Vagina (tissue), 2 donors: ENCODE measurements at regions not wholly inside any gene's neighbourhood (a gene's known extent, or its start where the extent isn't known, plus 50 kb on each side); places are given as distances from the start of the nearest gene placed in this dataset.

Experiments
- DNase-seq, 2 donors: peaks; one replicate each; pipeline ENCODE4 v3.0.0-alpha.2; 2017; ENCODE audit errors: extremely low spot score in 2 of 2
- H3K27ac ChIP-seq: fragments of 200-600 bp; sonication (generic); one replicate; pipeline ENCODE4 v1.5.1; 2019
- H3K27me3 ChIP-seq: fragments of 200-600 bp; sonication (generic); one replicate; pipeline ENCODE4 v1.5.1; 2019
- H3K36me3 ChIP-seq, 2 donors: fragments of 200-600 bp; sonication (generic); one replicate each; pipeline ENCODE4 v1.5.1; 2017 to 2019
- H3K4me1 ChIP-seq: fragments of 200-600 bp; sonication (generic); one replicate; pipeline ENCODE4 v1.5.1; 2019
- H3K4me3 ChIP-seq, 2 donors: fragments of 200-600 bp; sonication (generic); 1 replicate in 1 of 2; 2 replicates in 1 of 2; pipeline ENCODE4 v1.5.1; 2016 to 2019
- H3K9me3 ChIP-seq: fragments of 200-600 bp; sonication (generic); one replicate; pipeline ENCODE4 v1.5.1; 2019
- CTCF ChIP-seq, 3 experiments: fragments of 450-650 bp in 2 of 3; fragments of 200-600 bp in 1 of 3; sonication (generic) in 1 of 3; IDR thresholded peaks; one replicate each; pipeline ENCODE4 v1.5.1; 2017 to 2019; ENCODE audit warnings: antibody characterized with exemption in 3 of 3, mild to moderate bottlenecking in 2 of 3, moderate library complexity in 2 of 3
- POLR2A ChIP-seq, 2 donors: fragments of 450-650 bp; IDR thresholded peaks; one replicate each; pipeline ENCODE4 v1.6.1; 2017; ENCODE audit warnings: antibody characterized with exemption in 2 of 2, mild to moderate bottlenecking in 2 of 2, moderate library complexity in 2 of 2
- POLR2AphosphoS5 ChIP-seq, 2 donors: sonication (generic); formaldehyde crosslinking; IDR thresholded peaks; one replicate each; pipeline ENCODE4 v1.9.0; 2017; ENCODE audit warnings: antibody characterized with exemption in 2 of 2, mild to moderate bottlenecking in 2 of 2, low read depth in 1 of 2; ENCODE audit not compliant: insufficient read depth in 1 of 2
- intact Hi-C: fragments of 100-400 bp; cut with DNase I; formaldehyde crosslinking; loops from one replicate; pipeline ENCODE4 v1.15.1; 2023

DNA sequence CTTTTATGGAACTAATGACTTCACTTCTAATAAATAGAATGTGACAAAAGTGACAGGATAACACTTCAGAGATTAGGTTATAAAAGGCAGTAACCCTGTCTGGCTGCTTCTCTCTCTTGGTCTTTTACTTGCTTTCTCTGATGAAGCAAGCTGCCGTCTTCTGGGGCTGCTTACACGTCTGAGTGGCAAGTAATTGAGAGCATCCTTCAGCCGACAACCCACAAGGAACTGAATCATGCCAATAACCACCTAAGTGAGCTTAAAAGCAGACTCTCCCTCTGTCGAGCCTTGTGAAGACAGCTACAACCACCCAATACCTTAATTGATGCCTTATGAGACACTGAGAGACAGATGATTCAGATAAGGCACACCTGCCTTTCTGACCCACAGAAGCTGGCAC is 1091.2 kb downstream of the SLITRK1 start:
- intact Hi-C loops, result no loop called here
- TF ChIP-seq POLR2A (IDR thresholded peaks at IDR 0.05) (no peak), CTCF (IDR thresholded peaks at IDR 0.05) (no peak)
- no peak for DNase-seq

DNA sequence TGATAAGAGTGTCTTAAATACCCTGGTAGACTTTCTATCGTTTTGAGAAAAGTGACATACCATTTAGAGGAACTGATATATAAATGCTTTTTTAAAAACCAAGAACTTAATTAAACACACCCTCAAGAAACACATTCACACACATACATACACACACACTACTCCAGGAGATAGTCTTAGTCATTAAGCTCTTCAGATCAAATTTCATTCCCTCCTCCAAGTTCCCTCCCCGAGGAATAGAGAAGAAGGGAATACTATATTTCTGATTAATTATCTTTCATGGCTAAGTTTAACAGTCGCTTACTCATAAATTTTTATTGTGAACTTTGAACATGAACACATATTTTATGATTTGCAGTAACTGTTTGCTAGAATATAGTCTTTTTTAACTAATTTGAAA is 1109.5 kb downstream of the SLITRK1 start:
- TF ChIP-seq CTCF (IDR thresholded peaks at IDR 0.05), result no peak
- TF ChIP-seq POLR2A (IDR thresholded peaks at IDR 0.05), result no peak
- no peak for TF ChIP-seq POLR2AphosphoS5 (IDR thresholded peaks at IDR 0.05; ENCODE audit: insufficient read depth in 1 of 2, low read depth in 1 of 2)
- no peaks in the 10 kb centered on the region for H3K4me1 ChIP-seq
- H3K36me3 ChIP-seq, result no peaks in the 10 kb centered on the region
- H3K9me3 ChIP-seq, result no peaks in the 10 kb centered on the region
- no peaks in the 10 kb centered on the region for H3K27me3 ChIP-seq
- intact Hi-C loops, result no loop called here
- H3K4me3 ChIP-seq, result no peak overlapping the region
- no peak for DNase-seq
- H3K27ac ChIP-seq, result no peak overlapping the region

More for the DNA sequence above, 1091.2 kb downstream of the SLITRK1 start:
- Histone ChIP-seq H3K4me3 (no peak overlapping the region), H3K27ac (no peak overlapping the region), H3K36me3 (no peaks in the 10 kb centered on the region), H3K27me3 (no peaks in the 10 kb centered on the region), H3K9me3 (no peaks in the 10 kb centered on the region), H3K4me1 (no peaks in the 10 kb centered on the region)

DNA sequence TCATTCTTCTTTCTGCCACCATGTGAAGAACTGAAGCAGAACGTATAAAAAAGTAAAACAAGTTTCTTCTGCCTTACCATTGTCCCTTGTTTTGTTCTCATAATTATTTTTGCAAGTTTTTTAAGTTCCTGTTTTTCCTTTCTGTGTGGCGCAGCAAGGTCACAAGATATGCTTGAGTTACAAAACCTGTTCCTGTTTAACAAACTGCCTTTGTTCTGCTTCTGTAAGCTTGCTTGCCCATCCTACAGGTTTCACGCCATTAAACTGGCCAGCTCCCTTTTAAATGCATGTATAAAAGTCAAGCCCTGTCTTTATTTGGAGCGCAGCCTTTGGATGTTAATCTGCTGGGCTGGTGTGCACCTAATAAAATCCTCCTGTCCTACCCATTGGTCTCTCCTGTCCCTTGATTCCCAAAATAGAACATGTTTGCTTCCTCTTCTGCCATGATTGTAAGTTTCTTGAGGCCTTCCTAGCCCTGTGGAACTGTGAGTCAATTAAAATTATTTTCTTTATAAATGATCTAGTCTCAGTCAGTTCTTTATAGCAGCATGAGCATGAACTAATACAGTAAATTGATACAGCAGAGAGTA is 1115.4 kb downstream of the SLITRK1 start:
- Histone ChIP-seq H3K4me3 (no peak overlapping the region), H3K36me3 (no peaks in the 10 kb centered on the region), H3K27ac (no peak overlapping the region), H3K27me3 (no peaks in the 10 kb centered on the region), H3K9me3 (peaks cover 7% of the 10 kb centered on the region), H3K4me1 (no peaks in the 10 kb centered on the region)
- TF ChIP-seq POLR2AphosphoS5 (IDR thresholded peaks at IDR 0.05; ENCODE audit: insufficient read depth in 1 of 2, low read depth in 1 of 2) (no peak), CTCF (IDR thresholded peaks at IDR 0.05) (no peak), POLR2A (IDR thresholded peaks at IDR 0.05) (no peak)
- no peak for DNase-seq
- intact Hi-C loops, result no loop called here

DNA sequence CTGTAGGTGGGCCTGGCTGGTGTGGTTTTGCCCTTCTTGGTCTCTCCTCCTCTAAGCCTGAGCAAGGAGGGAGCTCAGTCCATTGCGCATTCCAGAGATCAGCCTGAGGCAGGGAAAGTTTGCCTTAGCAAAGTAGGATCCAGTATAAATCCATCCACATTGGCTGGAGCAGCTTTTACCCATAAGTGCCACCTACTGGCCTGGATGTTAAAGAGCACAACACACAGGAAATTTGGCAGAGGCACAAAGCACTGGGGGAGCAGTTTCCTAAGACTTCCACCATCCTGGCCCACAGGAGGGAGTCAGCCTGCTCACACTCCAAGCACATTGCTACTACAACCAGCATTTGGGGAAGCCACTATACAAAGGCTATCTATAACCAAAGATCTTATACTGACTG is 1124.2 kb downstream of the SLITRK1 start:
- no peak overlapping the region for H3K27ac ChIP-seq
- TF ChIP-seq CTCF (IDR thresholded peaks at IDR 0.05) (no peak), POLR2AphosphoS5 (IDR thresholded peaks at IDR 0.05; ENCODE audit: insufficient read depth in 1 of 2, low read depth in 1 of 2) (no peak), POLR2A (IDR thresholded peaks at IDR 0.05) (no peak)
- no peaks in the 10 kb centered on the region for H3K27me3 ChIP-seq
- no peaks in the 10 kb centered on the region for H3K36me3 ChIP-seq
- no peaks in the 10 kb centered on the region for H3K4me1 ChIP-seq
- H3K4me3 ChIP-seq, result no peak overlapping the region
- H3K9me3 ChIP-seq, result no peaks in the 10 kb centered on the region
- intact Hi-C loops, result no loop called here
- no peak for DNase-seq

GRCh38 chr13:82751206-82751605 is 1131.1 kb downstream of the SLITRK1 start:
- H3K27me3 ChIP-seq, result no peaks in the 10 kb centered on the region
- no peak for DNase-seq
- intact Hi-C loops, result no loop called here

More at GRCh38 chr13:82751206-82751605, 1131.1 kb downstream of the SLITRK1 start:
- no peak for TF ChIP-seq POLR2AphosphoS5 (IDR thresholded peaks at IDR 0.05; ENCODE audit: insufficient read depth in 1 of 2, low read depth in 1 of 2)
- no peak for TF ChIP-seq POLR2A (IDR thresholded peaks at IDR 0.05)
- H3K36me3 ChIP-seq, result no peaks in the 10 kb centered on the region
- no peak overlapping the region for H3K4me3 ChIP-seq
- H3K27ac ChIP-seq, result no peak overlapping the region
- H3K9me3 ChIP-seq, result no peaks in the 10 kb centered on the region
- H3K4me1 ChIP-seq, result no peaks in the 10 kb centered on the region
